ENCODE measurements at regions not wholly inside any gene's neighbourhood (a gene's known extent, or its start where the extent isn't known, plus 50 kb on each side); places are given as distances from the start of the nearest gene placed in this dataset.

GRCh38 chr9:14031810-14032209 lies 282.1 kb downstream of the NFIB start:
- Histone ChIP-seq H3K4me3 (ENCODE audit: low read length) (no peak overlapping the region), H3K9ac (ENCODE audit: low read depth, low read length) (no peak overlapping the region), H3K27me3 (ENCODE audit: insufficient read depth, low read length) (no peaks in the 10 kb centered on the region), H3K27ac (ENCODE audit: low read length) (no peak overlapping the region), H3K9me3 (ENCODE audit: insufficient read depth, low read depth, low read length) (no peaks in the 10 kb centered on the region), H3K4me1 (ENCODE audit: insufficient read depth, low read length) (peaks cover 15% of the 10 kb centered on the region; the same call in 1 of the 2 replicates), H3K36me3 (ENCODE audit: insufficient read depth, low read depth, low read length) (no peaks in the 10 kb centered on the region)

DNA sequence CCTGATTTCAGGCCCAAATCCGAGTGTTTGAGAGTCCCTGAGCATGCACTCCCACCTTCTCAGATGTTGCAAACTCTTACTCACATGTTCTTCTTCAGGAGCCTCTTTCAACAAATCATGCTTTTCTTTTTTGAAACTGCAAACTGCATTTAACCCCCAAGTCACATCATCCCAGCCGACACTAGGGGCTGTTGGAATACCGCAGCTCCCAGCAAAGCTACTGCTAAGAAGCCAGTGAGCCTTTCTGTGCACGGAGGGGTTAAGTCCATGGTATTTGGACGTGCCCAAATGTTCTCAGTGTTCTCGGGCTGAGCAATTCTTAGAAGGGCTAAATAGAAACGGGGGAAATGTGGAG lies 282.9 kb downstream of the NFIB start:
- Histone ChIP-seq H3K27ac (ENCODE audit: low read length) (no peak overlapping the region), H3K9me3 (ENCODE audit: insufficient read depth, low read depth, low read length) (no peaks in the 10 kb centered on the region), H3K36me3 (ENCODE audit: insufficient read depth, low read depth, low read length) (no peaks in the 10 kb centered on the region), H3K9ac (ENCODE audit: low read depth, low read length) (no peak overlapping the region), H3K4me3 (ENCODE audit: low read length) (no peak overlapping the region), H3K4me1 (ENCODE audit: insufficient read depth, low read length) (peaks cover 16% of the 10 kb centered on the region; the same call in 1 of the 2 replicates), H3K27me3 (ENCODE audit: insufficient read depth, low read length) (no peaks in the 10 kb centered on the region)

- H3K4me1 ChIP-seq (ENCODE audit: insufficient read depth, low read length): peaks cover 16% of the 10 kb centered on the region; the same call in 1 of the 2 replicates
- no peak overlapping the region for H3K9ac ChIP-seq (ENCODE audit: low read depth, low read length)
- H3K9me3 ChIP-seq (ENCODE audit: insufficient read depth, low read depth, low read length): no peaks in the 10 kb centered on the region
- H3K36me3 ChIP-seq (ENCODE audit: insufficient read depth, low read depth, low read length): no peaks in the 10 kb centered on the region
- no peak overlapping the region for H3K4me3 ChIP-seq (ENCODE audit: low read length)
- no peaks in the 10 kb centered on the region for H3K27me3 ChIP-seq (ENCODE audit: insufficient read depth, low read length)
- no peak overlapping the region for H3K27ac ChIP-seq (ENCODE audit: low read length)
Observed at GRCh38 chr9:14030375-14031059, 283.4 kb downstream of the NFIB start.

GRCh38 chr9:14029806-14030374 lies 284.1 kb downstream of the NFIB start:
- Histone ChIP-seq H3K4me3 (ENCODE audit: low read length) (no peak overlapping the region), H3K9ac (ENCODE audit: low read depth, low read length) (no peak overlapping the region), H3K9me3 (ENCODE audit: insufficient read depth, low read depth, low read length) (no peaks in the 10 kb centered on the region), H3K36me3 (ENCODE audit: insufficient read depth, low read depth, low read length) (no peaks in the 10 kb centered on the region), H3K27ac (ENCODE audit: low read length) (no peak overlapping the region), H3K27me3 (ENCODE audit: insufficient read depth, low read length) (no peaks in the 10 kb centered on the region), H3K4me1 (ENCODE audit: insufficient read depth, low read length) (peaks cover 16% of the 10 kb centered on the region; the same call in 1 of the 2 replicates)

DNA sequence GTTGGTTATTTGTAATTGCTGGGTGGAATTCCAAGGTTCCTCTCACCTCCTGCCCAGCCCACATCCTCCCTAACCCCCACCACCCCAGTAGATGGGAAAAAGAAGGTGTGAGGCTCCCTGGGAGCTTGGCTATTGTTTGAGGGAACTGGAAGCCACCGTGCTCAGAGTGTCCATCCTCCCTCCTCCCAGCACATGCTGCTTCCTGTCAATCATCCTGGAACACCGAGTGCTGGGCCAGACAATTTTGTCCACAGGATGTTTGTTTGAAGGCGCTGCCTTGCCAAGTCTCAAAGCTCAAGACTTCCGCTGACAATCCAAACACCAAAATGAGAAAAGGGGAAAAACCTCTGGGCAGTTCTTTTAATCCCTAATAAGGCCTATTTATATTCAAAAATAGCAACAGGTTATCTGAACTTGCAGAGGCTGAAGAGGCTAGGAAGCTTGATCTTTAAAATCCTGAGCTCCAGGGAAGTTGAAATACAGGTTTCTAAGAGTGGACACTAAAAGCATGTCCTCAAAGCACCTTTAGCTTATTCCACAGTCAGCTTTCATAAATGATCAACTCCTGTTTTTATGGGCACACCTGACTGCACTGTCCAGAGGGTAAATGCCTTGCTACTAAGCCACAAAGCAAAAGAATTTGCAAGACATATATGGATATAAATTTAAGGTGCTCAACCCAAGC lies 286.7 kb downstream of the NFIB start:
- Histone ChIP-seq H3K36me3 (ENCODE audit: insufficient read depth, low read depth, low read length) (no peaks in the 10 kb centered on the region), H3K9me3 (ENCODE audit: insufficient read depth, low read depth, low read length) (no peaks in the 10 kb centered on the region), H3K4me3 (ENCODE audit: low read length) (no peak overlapping the region), H3K9ac (ENCODE audit: low read depth, low read length) (no peak overlapping the region), H3K27ac (ENCODE audit: low read length) (no peak overlapping the region), H3K27me3 (ENCODE audit: insufficient read depth, low read length) (no peaks in the 10 kb centered on the region), H3K4me1 (ENCODE audit: insufficient read depth, low read length) (peaks cover 16% of the 10 kb centered on the region; the same call in 1 of the 2 replicates)

DNA sequence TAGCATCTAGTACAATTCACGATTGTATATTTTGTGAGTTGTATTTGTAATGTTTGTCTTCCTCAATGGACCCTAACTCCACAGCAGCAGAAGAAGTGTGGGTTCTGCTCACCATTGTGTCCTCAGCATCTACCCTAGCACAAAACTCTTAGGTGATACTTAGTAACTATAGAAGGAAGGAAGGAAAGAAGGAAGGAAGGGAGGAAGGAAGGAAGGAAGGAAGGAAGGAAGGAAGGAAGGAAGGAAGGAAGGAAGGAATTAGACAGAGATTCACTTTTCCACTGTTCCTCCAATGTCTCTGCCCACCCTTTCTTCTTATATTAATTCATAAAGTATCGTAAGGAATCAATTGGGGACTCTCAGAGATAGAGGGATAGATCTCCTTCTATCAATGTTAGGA lies 288.2 kb downstream of the NFIB start:
- Histone ChIP-seq H3K27ac (ENCODE audit: low read length) (no peak overlapping the region), H3K9ac (ENCODE audit: low read depth, low read length) (no peak overlapping the region), H3K36me3 (ENCODE audit: insufficient read depth, low read depth, low read length) (no peaks in the 10 kb centered on the region), H3K4me3 (ENCODE audit: low read length) (no peak overlapping the region), H3K9me3 (ENCODE audit: insufficient read depth, low read depth, low read length) (no peaks in the 10 kb centered on the region), H3K4me1 (ENCODE audit: insufficient read depth, low read length) (peaks cover 13% of the 10 kb centered on the region; the same call in 1 of the 2 replicates), H3K27me3 (ENCODE audit: insufficient read depth, low read length) (no peaks in the 10 kb centered on the region)

GRCh38 chr9:14023285-14023684 lies 290.7 kb downstream of the NFIB start:
- Histone ChIP-seq H3K27me3 (ENCODE audit: insufficient read depth, low read length) (no peaks in the 10 kb centered on the region), H3K4me1 (ENCODE audit: insufficient read depth, low read length) (peaks cover 10% of the 10 kb centered on the region; the same call in 1 of the 2 replicates), H3K36me3 (ENCODE audit: insufficient read depth, low read depth, low read length) (no peaks in the 10 kb centered on the region), H3K27ac (ENCODE audit: low read length) (no peak overlapping the region), H3K9ac (ENCODE audit: low read depth, low read length) (no peak overlapping the region), H3K4me3 (ENCODE audit: low read length) (no peak overlapping the region), H3K9me3 (ENCODE audit: insufficient read depth, low read depth, low read length) (no peaks in the 10 kb centered on the region)

- no peak overlapping the region for H3K9ac ChIP-seq (ENCODE audit: low read depth, low read length)
- no peaks in the 10 kb centered on the region for H3K27me3 ChIP-seq (ENCODE audit: insufficient read depth, low read length)
- H3K4me3 ChIP-seq (ENCODE audit: low read length): no peak overlapping the region
- H3K36me3 ChIP-seq (ENCODE audit: insufficient read depth, low read depth, low read length): no peaks in the 10 kb centered on the region
- H3K9me3 ChIP-seq (ENCODE audit: insufficient read depth, low read depth, low read length): no peaks in the 10 kb centered on the region
- H3K4me1 ChIP-seq (ENCODE audit: insufficient read depth, low read length): peaks cover 3% of the 10 kb centered on the region; the same call in 1 of the 2 replicates
- H3K27ac ChIP-seq (ENCODE audit: low read length): no peak overlapping the region
Observed at GRCh38 chr9:14021871-14022525, 291.9 kb downstream of the NFIB start.

DNA sequence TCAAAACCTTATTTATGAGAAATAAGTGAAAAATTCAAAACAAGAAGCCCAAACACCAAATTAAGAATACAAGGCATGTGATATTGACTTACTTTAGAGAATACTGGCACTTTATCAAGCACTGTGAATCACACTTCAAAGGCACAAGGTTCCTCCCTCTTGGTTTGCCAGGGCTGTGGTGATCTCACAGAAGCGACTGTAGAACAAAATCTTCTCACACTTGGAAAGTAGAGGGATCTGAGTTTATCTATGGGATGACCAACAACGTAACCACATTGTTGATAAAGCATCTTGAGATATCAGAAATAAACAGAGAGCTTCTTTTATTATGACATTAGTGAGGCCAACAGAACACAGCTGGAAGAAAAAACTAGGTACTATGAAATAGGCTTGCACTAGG lies 295.9 kb downstream of the NFIB start:
- H3K36me3 ChIP-seq (ENCODE audit: insufficient read depth, low read depth, low read length): no peaks in the 10 kb centered on the region

DNA sequence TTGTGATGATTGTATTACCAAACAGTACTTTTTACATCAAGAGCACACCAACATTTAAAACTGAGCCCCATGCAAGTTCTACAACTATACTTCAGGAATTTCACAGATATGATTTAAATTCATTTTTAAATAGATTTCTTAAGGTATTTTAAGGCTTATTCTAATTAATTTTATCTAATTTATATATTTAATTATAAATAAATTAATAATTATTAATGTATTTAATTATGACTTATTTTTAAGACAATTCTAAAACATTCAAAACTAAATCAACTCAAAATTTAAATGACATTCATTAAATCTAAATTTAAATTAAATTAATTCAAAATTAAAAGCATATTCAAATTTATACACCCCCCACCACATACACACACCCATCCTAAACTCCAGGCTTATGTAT lies 299.2 kb downstream of the NFIB start:
- Histone ChIP-seq H3K9me3 (ENCODE audit: insufficient read depth, low read depth, low read length) (no peaks in the 10 kb centered on the region), H3K27me3 (ENCODE audit: insufficient read depth, low read length) (no peaks in the 10 kb centered on the region), H3K4me1 (ENCODE audit: insufficient read depth, low read length) (no peaks in the 10 kb centered on the region), H3K4me3 (ENCODE audit: low read length) (no peak overlapping the region), H3K36me3 (ENCODE audit: insufficient read depth, low read depth, low read length) (no peaks in the 10 kb centered on the region), H3K9ac (ENCODE audit: low read depth, low read length) (no peak overlapping the region), H3K27ac (ENCODE audit: low read length) (no peak overlapping the region)

More for the DNA sequence above, 295.9 kb downstream of the NFIB start:
- Histone ChIP-seq H3K27ac (ENCODE audit: low read length) (no peak overlapping the region), H3K27me3 (ENCODE audit: insufficient read depth, low read length) (no peaks in the 10 kb centered on the region), H3K9me3 (ENCODE audit: insufficient read depth, low read depth, low read length) (no peaks in the 10 kb centered on the region), H3K4me1 (ENCODE audit: insufficient read depth, low read length) (no peaks in the 10 kb centered on the region), H3K9ac (ENCODE audit: low read depth, low read length) (no peak overlapping the region), H3K4me3 (ENCODE audit: low read length) (no peak overlapping the region)

- H3K4me1 ChIP-seq (ENCODE audit: insufficient read depth, low read length): no peaks in the 10 kb centered on the region
- H3K9me3 ChIP-seq (ENCODE audit: insufficient read depth, low read depth, low read length): no peaks in the 10 kb centered on the region
- H3K4me3 ChIP-seq (ENCODE audit: low read length): no peak overlapping the region
- H3K9ac ChIP-seq (ENCODE audit: low read depth, low read length): no peak overlapping the region
- H3K27me3 ChIP-seq (ENCODE audit: insufficient read depth, low read length): no peaks in the 10 kb centered on the region
- no peak overlapping the region for H3K27ac ChIP-seq (ENCODE audit: low read length)
- no peaks in the 10 kb centered on the region for H3K36me3 ChIP-seq (ENCODE audit: insufficient read depth, low read depth, low read length)
Observed at GRCh38 chr9:14014218-14014617, 299.7 kb downstream of the NFIB start.
